B cell (primary cell): ENCODE measurements at regions not wholly inside any gene's neighbourhood (a gene's known extent, or its start where the extent isn't known, plus 50 kb on each side); places are given as distances from the start of the nearest gene placed in this dataset.

Experiments used
- EZH2 ChIP-seq: IDR thresholded peaks from 2 replicates; pipeline ENCODE4 v1.6.1; 2012; ENCODE audit warnings: borderline replicate concordance, low read depth, mild to moderate bottlenecking, moderate library complexity, low read length; ENCODE audit not compliant: insufficient read depth, poor library complexity, severe bottlenecking
- TF ChIP-seq, protein P1 (sequence below): fragments of 200-600 bp; IDR thresholded peaks from one replicate; pipeline ENCODE4 v1.8.0; 2022; ENCODE audit warnings: antibody characterized with exemption, mild to moderate bottlenecking

DNA sequence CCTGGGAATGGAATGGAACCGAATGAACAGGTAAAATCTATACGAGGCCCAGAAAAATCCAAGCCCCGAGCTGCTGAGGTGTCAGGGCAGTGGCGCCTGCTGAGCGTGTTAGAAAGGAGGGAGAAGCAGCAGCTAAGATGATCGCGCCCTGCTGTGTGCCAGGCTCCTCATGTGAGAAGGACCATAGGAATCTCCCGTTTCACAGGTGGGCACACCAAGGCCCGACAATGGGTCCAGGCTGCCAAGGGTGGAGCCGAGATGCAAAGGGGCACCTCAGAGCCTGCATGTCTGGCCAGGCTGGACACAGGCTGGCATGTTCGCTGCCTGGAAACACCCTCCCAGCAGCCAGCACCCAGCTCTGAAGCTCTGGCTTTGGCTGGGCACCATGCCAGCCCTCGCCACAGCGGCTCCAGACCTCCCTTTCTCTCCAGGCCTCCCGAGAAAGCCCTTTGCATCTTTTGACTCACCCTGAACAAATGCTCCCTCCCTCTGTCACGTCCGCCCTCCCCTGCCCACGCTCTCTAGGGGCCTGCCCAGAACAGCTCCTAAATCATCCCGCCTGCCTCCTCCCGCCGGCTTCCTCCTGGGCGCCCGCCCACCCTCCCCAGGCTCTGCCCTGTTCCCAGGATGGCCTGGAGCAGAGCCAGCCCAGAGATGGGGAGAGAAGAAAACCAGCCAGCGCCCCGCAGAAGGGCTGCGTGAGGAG, 217.8 kb upstream of the GSE1 start:
- TF ChIP-seq, protein P1, sequence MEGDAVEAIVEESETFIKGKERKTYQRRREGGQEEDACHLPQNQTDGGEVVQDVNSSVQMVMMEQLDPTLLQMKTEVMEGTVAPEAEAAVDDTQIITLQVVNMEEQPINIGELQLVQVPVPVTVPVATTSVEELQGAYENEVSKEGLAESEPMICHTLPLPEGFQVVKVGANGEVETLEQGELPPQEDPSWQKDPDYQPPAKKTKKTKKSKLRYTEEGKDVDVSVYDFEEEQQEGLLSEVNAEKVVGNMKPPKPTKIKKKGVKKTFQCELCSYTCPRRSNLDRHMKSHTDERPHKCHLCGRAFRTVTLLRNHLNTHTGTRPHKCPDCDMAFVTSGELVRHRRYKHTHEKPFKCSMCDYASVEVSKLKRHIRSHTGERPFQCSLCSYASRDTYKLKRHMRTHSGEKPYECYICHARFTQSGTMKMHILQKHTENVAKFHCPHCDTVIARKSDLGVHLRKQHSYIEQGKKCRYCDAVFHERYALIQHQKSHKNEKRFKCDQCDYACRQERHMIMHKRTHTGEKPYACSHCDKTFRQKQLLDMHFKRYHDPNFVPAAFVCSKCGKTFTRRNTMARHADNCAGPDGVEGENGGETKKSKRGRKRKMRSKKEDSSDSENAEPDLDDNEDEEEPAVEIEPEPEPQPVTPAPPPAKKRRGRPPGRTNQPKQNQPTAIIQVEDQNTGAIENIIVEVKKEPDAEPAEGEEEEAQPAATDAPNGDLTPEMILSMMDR, result no peak
- TF ChIP-seq EZH2, result no peak
